ENCODE measurements at regions not wholly inside any gene's neighbourhood (a gene's known extent, or its start where the extent isn't known, plus 50 kb on each side); places are given as distances from the start of the nearest gene placed in this dataset.
"Not testable (repeated sequence)": the region's sequence is repeated elsewhere in the genome, so short reads cannot be mapped to it uniquely, and the experiment has no call there.

DNA sequence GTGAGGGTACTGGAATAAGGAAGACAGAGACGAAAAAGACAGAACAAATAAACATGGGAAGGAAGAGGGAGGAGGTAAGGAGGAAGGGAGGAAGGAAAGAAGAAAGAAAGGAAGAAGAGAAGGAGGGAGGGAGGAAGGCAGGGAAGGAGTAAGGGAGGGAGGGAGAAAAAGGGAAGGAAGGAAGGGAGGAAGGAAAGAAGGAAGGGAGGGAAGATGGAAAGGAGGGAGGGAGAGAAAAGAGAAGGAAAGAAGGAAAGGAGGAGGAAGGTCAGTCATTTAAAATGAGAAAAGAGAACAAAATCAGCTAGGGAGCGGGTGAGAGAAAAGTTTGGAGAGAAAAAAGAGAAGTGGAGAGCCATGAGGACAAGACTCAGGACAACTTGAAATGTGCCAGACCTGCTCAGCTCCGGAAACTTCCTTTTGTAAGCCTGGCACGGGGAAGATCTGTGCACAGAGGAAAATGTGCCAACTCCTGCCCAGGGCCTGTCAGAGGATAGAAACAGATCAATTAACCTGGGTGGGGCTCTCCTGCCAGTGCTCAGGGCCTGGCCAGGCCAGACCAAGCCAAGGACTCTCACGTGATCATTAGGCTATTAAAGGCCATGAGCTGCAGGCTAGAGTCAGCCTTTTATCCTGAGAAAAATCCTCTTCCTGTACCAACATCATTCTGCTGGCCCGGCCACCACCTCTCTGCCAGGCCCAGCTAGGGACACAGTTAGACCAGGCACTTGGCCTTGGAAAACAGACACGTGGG is 50.1 kb upstream of the BCL6 start:
- DNase-seq = no peak

DNA sequence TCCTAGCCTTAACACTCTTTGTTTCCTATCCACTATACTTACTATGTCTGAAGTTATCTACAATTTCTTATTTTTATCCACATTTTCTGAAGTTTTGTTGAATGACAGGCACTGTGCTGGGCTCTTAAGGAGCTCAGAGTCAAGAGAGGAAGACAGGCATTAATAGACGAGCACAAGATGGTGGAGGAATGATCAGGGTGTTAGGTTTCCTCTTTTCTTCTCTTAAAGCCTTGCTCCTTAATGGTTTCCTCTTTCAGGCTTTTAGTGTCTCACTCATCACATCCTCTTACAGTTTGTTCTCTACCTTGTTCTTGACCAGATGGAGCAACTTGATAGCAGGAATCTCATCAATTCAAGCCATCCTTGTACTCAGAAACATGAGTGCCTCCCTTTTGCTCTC is 52.9 kb upstream of the BCL6 start:
- no peak for DNase-seq

DNA sequence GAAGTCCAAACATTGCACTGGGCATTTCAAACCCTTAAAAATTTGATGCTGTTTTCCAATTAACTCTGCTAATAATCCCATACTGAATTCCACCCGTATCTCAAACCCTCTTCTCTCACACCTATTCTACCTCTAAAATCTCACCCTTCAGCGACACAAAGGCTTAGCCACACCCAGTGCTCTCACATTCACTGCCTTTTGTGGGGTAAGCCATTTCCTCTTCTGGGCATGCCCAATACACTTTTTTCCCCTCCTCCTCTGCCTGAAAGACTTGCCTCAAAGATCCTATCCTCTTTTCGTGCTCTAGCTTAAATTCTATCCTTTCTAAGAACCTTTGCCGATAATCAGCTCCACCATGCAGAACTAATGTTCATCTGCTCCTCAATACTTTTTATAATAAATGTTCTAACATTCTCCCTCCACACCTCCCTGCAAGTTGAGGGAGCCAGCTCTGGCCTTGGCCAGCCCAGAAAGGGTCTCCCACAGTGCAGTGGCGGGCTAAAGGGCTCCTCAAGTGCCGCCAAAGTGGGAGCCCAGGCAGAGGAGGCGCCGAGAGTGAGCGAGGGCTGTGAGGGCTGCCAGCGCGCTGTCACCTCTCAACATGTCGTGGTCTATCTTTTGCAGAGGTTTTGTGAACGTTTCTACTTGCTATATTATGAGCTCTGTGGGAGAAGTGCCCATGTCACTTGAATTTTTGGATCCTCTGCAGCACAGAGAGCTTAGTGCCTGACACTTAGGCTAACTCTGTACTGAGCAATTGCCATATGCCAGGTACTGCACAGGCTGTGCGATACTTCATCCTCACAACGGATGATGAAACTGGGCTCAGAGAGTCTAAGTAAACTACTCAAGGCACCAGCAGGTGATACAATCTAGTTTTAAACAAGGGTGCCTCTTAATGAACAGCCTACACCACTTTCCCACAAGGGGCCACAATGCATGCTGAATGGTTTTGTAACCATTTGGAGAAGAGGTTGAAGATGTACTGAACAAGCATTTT is 53.6 kb upstream of the BCL6 start:
- DNase-seq = no peak

DNA sequence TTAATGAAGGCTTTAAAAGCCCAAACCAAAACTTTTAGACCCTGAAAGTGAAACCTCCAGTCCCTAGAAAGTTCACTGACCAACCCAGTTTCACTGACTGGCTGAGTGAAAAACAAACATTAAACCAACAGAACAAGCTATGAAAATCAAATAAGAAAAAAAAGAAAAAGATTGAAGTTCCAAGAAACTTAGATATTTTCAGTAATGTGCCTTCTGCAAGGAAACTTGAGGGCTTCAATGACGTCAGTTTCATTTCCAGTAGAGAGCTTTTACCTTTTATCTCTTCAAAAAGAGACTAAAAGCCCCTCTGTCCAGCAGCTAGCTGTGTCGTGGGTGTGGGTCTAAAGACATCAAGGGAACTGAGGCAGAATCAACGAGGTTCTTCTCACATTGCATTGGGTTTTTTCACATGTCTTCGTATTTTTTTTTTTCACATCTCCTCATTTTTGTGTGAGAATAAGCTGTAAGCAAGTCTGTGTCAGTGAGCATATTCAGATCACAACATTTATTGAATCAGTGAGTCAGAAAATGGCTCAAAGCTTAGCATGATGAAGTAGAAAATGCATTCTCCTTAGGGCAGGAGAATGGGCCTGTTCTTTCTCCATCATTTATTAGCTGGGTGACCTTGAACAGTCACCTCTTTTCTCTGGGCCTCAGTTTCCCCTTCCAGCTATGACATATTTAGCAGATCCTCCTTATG is 54.8 kb upstream of the BCL6 start:
- no peak for DNase-seq

DNA sequence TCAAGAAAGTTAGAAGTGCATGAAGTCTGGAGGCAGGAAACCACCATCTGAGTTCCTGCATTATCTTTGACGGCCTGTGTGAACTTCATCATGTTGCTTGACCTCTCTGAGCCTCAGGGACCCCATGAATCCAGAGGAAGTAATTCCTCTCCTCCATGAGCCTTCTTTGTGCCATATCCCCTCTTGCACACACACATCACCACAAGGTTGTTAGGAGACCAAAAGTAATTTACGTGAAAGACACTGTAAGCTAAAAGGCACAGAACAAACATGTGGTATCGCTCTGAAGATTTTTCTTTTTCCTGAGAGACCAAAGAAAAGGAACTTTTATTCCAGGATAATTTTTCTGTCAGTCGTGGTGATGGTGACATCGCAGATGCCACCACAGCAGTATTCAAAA is 55.9 kb upstream of the BCL6 start:
- DNase-seq = no peak

DNA sequence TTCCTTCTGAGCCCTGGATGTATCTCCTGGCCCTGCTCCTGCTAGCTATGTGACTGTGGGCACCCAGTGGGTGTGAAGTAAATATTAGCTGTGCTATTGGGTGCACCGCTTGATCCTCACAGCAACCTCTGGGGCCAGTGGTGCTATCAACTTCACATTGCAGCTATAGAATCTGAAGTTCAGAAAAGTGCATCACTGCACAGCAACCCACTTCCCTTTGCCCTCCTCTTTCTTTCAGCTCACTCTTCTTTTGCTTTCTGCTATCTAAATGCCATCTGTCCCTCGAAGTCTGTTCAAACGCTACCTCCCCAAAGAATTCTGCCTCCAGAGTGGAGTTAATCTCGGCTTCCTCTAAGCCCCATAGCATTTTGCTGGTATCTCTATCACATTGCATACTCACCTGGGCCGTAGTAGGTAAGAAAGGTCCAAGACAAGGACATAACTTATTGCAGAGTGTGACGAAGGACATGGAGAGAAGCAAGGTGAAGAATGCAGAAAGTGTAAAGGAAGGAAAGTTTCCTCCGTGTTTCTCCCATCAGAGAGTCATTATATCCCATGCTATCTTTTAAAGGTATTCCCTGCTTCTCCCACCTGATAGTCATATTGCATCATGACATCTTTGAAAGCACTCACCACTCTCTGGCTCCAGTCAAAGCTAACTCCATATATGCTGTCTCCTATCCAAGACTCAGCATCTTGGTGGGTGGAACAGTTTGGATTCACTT is 57.1 kb upstream of the BCL6 start:
- DNase-seq = no peak

DNA sequence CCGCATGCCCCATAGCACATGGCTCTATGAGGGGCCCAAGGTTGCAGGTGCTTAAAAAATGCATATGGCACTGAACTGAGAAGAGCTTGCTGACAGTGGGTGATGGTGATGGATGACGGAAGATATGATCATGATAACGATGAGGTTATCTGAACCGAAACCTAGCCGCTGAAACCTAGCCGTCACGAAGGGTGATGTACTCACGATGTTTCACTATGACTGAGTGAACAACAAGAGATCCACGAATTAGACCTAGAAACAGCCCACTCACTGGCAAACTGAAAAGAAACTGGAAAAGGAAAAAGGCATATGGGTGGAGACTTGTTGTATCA is 57.6 kb upstream of the BCL6 start:
- DNase-seq = no peak

DNA sequence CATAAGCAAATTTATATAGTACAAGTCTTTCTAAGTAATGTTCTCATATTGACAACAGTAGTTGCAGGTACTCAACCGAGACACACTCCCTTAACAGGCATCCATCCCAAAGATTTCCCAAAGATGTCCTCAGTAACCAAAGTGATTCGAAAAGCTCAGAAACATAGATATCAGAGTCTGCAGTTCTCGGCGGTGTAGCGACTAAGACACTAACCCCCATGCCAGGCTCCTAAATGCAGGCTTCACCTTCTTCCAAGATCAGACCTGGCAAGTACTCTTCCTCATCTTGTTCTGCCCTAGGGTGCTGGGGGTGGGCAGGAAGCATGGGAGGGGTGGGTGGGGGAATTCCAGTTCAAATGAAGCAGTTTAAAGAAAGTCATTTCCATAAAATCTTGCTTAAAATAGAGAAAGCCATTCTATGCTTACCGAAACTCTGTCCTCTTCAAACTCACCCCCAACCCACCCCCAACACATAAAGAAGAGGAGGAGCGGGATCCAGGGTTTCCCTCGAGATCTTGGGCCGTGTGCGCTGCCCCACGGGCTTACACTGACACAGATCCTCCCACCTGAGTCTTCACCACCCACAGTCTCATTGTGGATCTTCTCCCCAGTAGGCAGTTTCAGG is 59.0 kb upstream of the BCL6 start:
- DNase-seq = no peak

DNA sequence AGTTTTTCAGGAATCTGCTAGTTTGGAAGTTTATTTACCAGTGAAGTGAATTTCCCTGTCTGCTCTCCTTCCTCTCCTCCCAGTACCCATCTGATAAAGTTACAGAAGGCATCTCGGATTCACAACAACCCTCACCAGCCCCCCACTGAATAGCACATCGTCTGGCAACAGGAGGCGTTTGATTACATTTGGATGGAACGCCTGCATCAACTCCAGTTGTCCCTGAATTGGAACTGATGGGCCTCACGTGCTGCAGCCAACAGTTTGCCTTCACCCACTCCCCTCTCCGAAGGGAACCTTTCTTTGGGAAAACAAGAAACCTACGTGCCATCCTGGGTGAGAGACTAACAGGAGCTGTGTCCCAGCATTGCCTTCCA is 59.5 kb upstream of the BCL6 start:
- no peak for DNase-seq

DNA sequence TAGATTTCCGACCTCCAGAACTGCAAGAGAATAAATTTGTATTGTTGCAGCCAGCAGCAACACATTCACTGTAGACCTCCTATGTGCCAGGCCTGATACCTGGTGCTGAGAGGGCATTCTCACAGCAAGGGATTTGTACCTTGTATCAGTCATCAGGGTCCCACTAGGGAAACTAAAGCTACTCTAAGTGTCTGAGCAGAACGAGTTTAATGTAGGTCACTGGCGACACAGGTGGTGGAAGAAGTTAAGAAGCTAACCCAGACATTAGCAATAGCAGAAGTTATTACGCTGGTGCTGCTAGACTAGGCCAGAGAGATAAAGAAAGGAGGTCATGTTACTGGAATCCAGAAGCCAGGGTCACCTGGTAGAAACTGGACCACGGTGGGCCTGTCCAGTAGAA is 60.5 kb upstream of the BCL6 start:
- DNase-seq = no peak

DNA sequence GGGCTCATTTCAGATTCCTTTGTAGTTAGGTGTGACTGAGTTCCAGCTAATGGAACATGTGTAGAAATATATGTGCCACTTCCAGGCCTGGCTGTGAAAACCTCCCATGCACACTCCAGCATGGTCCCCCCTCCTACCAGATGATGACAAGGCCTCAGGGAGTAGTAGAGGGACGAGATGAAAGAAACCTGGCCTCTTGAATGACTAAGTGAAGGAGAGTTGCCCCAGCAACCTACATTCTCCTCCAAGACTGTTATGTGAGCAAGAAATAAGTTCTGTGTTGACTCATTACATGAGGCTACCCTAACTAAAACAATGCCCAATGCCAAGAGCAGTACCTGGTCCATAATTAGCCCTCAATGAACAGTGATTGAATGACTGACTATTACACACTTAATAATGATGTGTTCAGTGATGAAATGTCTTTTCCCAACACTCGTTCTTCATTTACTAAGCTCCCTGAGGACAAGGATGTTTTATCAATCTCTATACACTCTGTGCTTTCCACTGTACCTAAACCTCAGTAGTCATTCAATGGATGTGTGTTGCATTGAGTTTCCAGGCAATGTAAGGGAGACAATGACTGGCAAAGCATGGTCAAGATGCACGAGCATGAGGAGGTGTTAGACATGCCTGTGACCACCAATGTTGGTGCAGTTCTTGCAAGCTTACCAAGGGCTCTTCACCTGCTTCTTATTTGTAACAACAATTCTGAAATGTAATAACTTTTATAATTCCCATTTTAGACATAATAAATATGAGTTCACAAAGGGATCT is 62.0 kb upstream of the BCL6 start:
- no peak for DNase-seq

DNA sequence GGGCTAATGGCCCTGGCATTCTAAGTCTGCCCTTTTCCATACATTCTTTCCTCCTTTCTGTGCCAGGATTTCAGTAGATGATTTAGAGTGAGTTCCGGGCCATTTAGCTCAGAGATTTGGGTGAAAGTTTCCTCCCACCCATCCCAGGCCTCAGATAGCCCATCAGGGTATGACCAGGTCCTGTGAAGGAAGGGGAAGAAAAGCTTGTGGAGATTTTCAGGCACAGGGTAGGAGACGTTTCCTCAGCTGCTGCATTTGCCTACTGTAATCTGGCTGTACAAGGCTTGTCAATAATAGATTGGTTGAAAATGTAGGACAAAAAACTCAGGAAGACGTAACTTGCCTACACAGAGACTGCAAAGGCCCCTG is 63.2 kb upstream of the BCL6 start:
- DNase-seq = peak; percentile 53

DNA sequence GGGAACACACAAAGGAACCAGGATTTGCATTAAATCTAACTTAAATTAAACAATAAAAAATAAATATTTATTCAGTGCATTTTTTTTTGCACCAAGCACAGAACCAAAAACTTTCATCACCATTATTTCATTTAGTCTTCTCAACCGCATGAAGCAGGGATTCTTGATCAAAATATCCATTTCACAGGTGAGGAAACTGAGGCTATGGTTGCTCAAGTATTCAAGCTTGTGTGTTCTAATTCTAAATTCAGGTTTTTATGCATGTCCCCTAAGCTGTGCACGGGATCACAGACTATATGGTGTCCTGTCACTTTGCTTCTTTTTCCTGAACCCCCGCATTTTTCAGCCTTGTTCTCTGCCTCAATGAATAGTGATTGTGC is 64.3 kb upstream of the BCL6 start:
- no peak for DNase-seq

DNA sequence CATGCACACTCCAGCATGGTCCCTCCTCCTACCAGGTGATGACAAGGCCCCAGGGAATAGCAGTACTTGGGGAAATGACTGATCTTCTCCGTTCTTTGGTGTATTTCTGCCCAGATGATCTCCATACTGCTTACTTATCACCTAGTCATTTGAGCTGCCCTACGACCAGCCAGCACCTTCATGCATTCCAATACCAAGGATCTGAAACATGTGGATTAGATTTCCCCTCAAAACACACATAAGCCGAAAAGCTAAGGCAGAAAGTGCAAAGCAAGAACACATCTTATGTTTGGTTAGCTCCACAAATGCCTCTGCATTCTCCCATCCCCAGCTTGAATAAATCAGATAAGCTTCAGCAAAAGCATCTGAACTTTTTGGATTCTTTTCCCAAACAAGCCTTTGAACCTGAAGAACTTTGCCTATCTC is 64.8 kb upstream of the BCL6 start:
- no peak for DNase-seq

DNA sequence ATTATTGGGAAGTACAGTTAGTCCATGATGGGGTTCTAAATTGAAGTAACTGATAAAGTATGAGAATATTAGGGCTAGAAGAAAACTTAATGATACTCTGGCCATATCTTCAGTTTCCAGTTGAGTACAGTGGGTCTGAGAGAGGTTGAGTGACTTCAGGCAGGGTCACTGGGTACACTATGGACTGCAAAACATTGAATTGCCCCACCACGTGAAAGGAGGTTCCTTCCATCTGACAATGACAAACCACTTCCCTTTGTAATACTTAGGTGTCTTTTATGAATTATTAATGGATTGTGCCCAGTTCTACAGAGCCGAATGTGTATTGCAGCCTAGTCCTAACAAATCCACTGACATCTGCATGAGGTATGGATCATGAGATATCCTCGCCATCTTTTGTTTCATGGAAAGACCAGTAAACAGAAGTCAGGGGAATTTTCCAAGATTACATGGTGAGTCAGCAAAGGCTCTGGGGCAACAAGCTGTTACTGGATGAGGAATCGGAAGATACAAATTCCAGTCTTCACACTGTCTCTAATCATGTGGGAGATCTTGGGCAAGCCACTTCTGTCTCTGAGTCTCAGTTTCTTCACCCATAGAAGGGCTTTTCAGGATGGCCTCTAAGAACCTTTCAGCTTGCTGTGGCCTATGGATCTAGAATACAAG is 66.5 kb upstream of the BCL6 start:
- no peak for DNase-seq

DNA sequence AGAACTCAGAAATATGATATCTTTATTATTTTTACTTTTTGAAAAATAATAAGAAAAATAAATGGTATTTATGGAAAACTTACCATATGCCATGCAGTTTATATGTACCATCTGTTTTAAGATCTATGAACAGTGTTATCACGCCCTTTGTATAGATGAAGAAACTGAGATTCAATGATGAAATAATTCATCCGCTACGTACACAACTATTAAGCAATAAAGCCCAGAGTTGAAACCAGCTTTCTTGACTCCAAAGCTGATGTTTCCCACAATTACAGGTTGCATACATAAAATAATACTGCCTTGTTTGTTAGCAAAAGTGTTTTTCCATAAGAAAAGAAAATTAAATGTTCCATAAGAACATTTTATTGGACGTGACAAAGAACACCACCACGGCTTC is 67.2 kb upstream of the BCL6 start:
- no peak for DNase-seq

DNA sequence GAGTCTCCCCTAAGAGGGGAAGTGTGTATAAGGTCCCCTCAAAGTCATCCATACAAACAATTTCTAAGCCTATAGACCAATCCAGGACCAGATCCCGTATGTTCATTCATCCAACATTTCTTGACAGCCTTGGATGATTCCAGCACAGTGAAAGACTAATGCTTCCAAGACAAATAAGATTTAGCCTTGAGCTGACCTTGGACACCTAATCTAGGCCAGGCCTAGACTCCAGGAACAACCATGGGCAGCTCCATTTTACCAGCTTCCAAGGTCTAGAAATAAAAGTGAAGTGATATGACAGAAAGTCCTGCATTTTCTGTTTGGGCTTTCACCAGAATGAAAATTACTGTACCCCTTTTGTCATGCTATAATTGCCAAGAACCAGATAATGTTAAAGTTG is 67.9 kb upstream of the BCL6 start:
- no peak for DNase-seq

DNA sequence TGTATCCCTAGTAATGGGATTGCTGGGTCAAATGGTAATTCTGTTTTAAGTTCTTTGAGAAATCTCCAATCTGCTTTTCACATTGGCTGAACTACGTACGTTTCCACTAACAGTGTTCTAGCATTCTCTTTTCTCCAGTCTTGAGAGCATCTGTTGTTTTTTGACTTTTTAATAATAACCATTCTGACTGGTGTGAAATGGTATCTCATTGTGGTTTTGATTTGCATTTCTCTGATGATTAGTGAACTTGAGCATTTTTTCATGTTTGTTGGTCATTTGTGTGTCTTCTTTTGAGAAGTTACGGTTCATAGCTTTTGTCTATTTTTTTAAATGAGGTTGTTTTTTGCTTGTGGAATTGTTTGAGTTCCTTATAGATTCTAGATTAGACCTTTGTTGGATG is 72.5 kb upstream of the BCL6 start:
- DNase-seq = not testable (repeated sequence)

DNA sequence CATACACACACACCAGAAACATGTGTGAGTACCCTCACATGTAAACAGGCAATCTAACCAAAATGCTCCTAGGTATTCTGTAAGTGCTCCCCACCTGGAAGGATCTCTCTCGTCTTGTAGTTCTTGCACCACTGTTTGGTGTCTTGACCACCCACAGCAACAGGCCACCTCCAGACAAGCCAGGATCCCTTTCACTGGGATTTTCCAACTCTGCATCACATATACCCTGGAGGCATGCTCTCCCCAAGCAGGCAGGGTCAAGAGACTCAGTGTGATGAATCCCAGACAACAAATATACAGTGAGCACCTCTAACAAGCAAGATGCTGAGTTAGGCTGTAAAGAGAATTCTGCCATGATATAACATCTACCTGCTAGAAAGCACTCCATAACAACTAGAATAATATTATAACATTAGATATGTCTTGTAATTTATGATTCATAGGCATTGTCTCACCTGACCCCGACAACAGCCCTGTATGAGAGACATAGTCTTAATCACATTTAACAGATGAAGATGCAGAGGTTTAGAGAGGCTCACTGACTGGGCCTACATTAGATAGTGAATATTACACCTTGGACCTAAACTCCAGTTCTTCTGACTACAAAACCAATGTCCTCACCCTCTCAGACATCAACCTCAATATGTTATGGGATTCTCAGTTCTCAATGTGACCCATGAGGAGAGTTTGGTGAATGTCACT is 76.5 kb upstream of the BCL6 start:
- DNase-seq = no peak

DNA sequence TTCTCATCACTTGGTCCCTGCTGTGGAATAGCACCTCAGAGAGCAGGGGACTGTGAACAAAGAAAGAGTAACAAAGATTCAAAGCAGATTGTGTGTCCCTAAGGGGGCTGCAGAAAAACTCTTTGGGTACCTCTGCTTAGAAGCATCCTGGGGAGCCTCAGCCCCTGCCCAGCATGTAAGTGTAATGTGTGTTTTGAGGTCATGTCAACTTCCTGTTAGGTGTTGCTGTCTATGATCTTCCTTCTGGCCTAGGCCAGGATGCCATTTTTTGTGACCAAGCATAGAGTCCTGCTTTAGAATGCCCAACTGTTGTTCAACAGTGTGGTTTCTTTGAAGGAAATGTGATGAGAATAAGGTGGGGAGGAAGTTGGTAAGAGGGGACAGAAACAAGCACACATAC is 77.1 kb upstream of the BCL6 start:
- DNase-seq = no peak

DNA sequence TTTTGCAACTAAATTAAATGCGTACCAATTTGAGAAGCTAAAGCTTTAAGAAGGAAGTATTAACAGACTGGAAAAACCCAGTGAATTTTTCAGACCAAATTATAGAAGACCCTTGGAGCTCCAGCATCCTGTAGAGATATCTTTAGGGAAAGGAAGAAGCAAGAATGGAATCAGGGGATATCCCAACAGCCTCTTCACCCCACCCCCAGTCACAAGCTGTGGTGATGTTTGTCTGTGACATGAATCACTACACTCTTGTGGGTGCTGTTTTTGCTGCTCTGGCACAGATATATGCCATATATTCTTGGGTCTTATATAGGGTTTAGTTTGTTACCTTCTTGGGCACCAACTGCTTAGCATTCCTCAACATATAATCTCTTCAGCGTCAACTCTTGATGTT is 78.5 kb upstream of the BCL6 start:
- no peak for DNase-seq
